Osteocyte (in vitro differentiated cells): ENCODE measurements at regions not wholly inside any gene's neighbourhood (a gene's known extent, or its start where the extent isn't known, plus 50 kb on each side); places are given as distances from the start of the nearest gene placed in this dataset.
"Not testable (repeated sequence)": the region's sequence is repeated elsewhere in the genome, so short reads cannot be mapped to it uniquely, and the experiment has no call there.

Experiments used
- DNase-seq: peaks from one replicate; pipeline ENCODE4 v3.0.0; 2021; ENCODE audit warnings: mixed read lengths; ENCODE audit not compliant: unreplicated experiment; ENCODE audit errors: extremely low spot score
- H3K27ac Mint-ChIP-seq: one replicate; pipeline ENCODE4 v1.8.0; 2021; ENCODE audit warnings: mild to moderate bottlenecking, mixed read lengths; ENCODE audit not compliant: unreplicated experiment
- H3K27me3 Mint-ChIP-seq: one replicate; pipeline ENCODE4 v1.8.0; 2021; ENCODE audit warnings: mixed read lengths; ENCODE audit not compliant: unreplicated experiment
- H3K36me3 Mint-ChIP-seq: one replicate; pipeline ENCODE4 v1.8.0; 2021; ENCODE audit warnings: mixed read lengths; ENCODE audit not compliant: unreplicated experiment
- H3K4me1 Mint-ChIP-seq: one replicate; pipeline ENCODE4 v1.8.0; 2021; ENCODE audit warnings: mixed read lengths; ENCODE audit not compliant: unreplicated experiment
- H3K4me3 Mint-ChIP-seq: one replicate; pipeline ENCODE4 v1.8.0; 2021; ENCODE audit warnings: mild to moderate bottlenecking, moderate library complexity, mixed read lengths; ENCODE audit not compliant: unreplicated experiment
- H3K9me3 Mint-ChIP-seq: one replicate; pipeline ENCODE4 v1.8.0; 2021; ENCODE audit warnings: mixed read lengths; ENCODE audit not compliant: unreplicated experiment
- CTCF ChIP-seq: fragments of 200-600 bp; sonication (generic); IDR thresholded peaks from 2 replicates; pipeline ENCODE4 v1.5.0; 2021; ENCODE audit warnings: antibody characterized with exemption, mild to moderate bottlenecking, moderate library complexity

GRCh38 chr1:244155661-244156060 lies 104.6 kb downstream of the ZBTB18 start:
- Mint-ChIP-seq H3K27me3 (no peaks in the 10 kb centered on the region), H3K27ac (peak overlapping the region; percentile 28)

GRCh38 chr1:244156617-244157016 lies 105.5 kb downstream of the ZBTB18 start:
- not testable (repeated sequence) for H3K36me3 Mint-ChIP-seq, H3K27me3 Mint-ChIP-seq, DNase-seq, H3K27ac Mint-ChIP-seq, H3K9me3 Mint-ChIP-seq, H3K4me3 Mint-ChIP-seq
- H3K4me1 Mint-ChIP-seq, result peaks cover 25% of the 10 kb centered on the region

More at GRCh38 chr1:244155661-244156060, 104.6 kb downstream of the ZBTB18 start:
- no peak for DNase-seq
- no peak for TF ChIP-seq CTCF
- Mint-ChIP-seq H3K4me1 (peaks cover 31% of the 10 kb centered on the region), H3K9me3 (no peaks in the 10 kb centered on the region), H3K4me3 (no peak overlapping the region), H3K36me3 (no peaks in the 10 kb centered on the region)

DNA sequence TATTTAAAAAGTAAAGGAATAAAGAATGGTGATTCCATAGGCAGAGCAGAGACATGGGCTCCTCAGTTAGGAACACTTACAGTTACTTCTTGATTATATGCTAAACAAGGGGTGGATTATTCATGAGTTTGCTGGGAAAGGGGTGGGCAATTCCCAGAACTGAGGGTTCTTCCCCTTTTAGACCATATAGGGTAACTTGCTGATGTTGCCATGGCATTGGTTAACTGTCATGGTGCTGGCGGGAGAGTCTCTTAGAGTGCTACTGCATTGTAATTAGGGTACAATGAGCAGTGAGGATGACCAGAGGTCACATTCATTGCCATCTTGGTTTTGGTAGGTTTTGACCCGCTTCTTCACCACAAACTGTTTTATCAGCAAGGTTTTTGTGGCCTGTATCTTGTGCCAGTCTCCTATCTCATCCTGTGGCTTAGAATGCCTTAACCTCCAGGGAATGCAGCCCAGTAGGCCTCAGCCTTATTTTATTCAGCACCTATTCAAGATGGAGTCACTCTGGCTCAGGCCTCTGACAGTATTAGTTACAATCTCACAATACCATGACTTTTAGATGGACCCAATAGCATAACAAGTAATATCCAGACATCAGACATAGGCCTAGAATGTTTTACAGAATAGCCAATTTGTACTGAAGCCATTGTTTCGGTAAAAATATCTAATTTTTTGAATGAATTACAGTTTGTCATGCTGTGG lies 106.8 kb downstream of the ZBTB18 start:
- Mint-ChIP-seq H3K36me3 (no peaks in the 10 kb centered on the region), H3K4me1 (peaks cover 25% of the 10 kb centered on the region), H3K9me3 (no peaks in the 10 kb centered on the region), H3K4me3 (no peak overlapping the region), H3K27me3 (no peaks in the 10 kb centered on the region), H3K27ac (no peak overlapping the region)
- no peak for TF ChIP-seq CTCF
- DNase-seq, result no peak

- Mint-ChIP-seq H3K27me3 (no peaks in the 10 kb centered on the region), H3K4me3 (no peak overlapping the region), H3K27ac (no peak overlapping the region), H3K9me3 (no peaks in the 10 kb centered on the region), H3K36me3 (no peaks in the 10 kb centered on the region), H3K4me1 (peaks cover 19% of the 10 kb centered on the region)
- TF ChIP-seq CTCF, result no peak
- DNase-seq, result no peak
Measured at GRCh38 chr1:244159646-244160045, 108.6 kb downstream of the ZBTB18 start.

DNA sequence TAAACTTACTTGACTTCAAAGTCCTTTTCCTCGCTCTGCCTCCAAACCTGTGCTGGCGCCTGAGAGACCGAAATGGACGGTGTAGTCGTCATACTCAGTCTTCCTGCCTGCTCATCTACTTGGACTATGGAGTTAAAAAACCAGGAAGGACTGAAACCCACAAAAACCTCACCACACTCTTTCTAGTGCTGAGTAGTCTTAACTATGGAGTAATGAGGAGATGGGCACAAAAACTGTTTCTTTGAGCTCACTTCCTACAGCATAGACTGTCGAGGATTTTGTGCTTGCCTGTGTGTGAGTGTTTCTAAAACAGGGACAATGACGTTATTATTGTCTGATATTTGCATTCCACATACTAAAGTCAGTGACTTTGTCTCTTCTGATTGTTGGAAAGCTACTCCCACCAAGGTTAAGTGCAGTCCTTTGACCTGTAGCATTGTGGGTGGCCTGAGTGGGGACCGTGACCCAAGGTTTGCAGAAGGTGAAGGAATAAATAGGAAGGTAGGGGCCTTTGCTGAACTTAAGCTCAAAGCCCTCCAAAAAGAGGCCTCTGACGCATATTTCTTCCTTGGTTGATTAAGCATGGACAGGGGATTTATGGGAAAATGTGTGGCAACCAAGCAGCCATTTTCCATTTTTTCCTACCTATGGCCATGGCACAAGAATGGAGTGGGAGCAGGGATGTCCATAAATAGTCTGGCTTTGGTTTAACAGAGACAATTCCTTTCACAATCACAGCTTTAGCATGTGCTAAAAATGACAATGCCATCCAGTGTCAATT lies 109.6 kb downstream of the ZBTB18 start:
- Mint-ChIP-seq H3K9me3 (no peaks in the 10 kb centered on the region), H3K4me1 (peaks cover 9% of the 10 kb centered on the region), H3K27ac (no peak overlapping the region), H3K36me3 (no peaks in the 10 kb centered on the region), H3K27me3 (no peaks in the 10 kb centered on the region), H3K4me3 (no peak overlapping the region)
- no peak for DNase-seq
- TF ChIP-seq CTCF, result no peak
